Nucleus accumbens (tissue), 56 donors: ENCODE measurements at regions not wholly inside any gene's neighbourhood (a gene's known extent, or its start where the extent isn't known, plus 50 kb on each side); places are given as distances from the start of the nearest gene placed in this dataset.

Experiments
- DNase-seq, 56 donors: peaks; one replicate each; lab custom pipeline; 2025; lab: John Stamatoyannopoulos, UW

GRCh38 chr7:130877991-130878305 lies 143.9 kb upstream of the KLF14 start:
- no peak for DNase-seq

- no peak for DNase-seq
These were observed 144.8 kb upstream of the KLF14 start for GRCh38 chr7:130878785-130879184.

- no peak for DNase-seq
These were observed 145.2 kb upstream of the KLF14 start for GRCh38 chr7:130879191-130879590.

GRCh38 chr7:130880668-130881067 lies 146.7 kb upstream of the KLF14 start:
- no peak for DNase-seq

- peak in 4 of 56 donors; percentile 22 to 57 (median 43) for DNase-seq
These were observed 147.2 kb upstream of the KLF14 start for GRCh38 chr7:130881091-130881798.

- no peak for DNase-seq
These were observed 147.8 kb upstream of the KLF14 start for GRCh38 chr7:130881799-130882141.

- DNase-seq: peak in 1 of 56 donors; percentile 48
These were observed 148.4 kb upstream of the KLF14 start for GRCh38 chr7:130882396-130882795.

GRCh38 chr7:130883928-130884327 lies 149.9 kb upstream of the KLF14 start:
- DNase-seq: no peak

GRCh38 chr7:130884437-130885417 lies 150.7 kb upstream of the KLF14 start:
- DNase-seq: peak in 27 of 56 donors; percentile 21 to 83 (median 44)

GRCh38 chr7:130886438-130887135 lies 152.6 kb upstream of the KLF14 start:
- peak in 3 of 56 donors; percentile 12 to 28 (median 24) for DNase-seq

GRCh38 chr7:130887182-130887956 lies 153.4 kb upstream of the KLF14 start:
- DNase-seq: no peak

GRCh38 chr7:130887957-130888371 lies 154.0 kb upstream of the KLF14 start:
- no peak for DNase-seq

GRCh38 chr7:130888468-130888867 lies 154.5 kb upstream of the KLF14 start:
- DNase-seq: no peak

GRCh38 chr7:130890176-130891020 lies 156.4 kb upstream of the KLF14 start:
- no peak for DNase-seq

- no peak for DNase-seq
These were observed 157.5 kb upstream of the KLF14 start for GRCh38 chr7:130891254-130892094.

GRCh38 chr7:130893441-130893894 lies 159.5 kb upstream of the KLF14 start:
- peak in 14 of 56 donors; percentile 12 to 61 (median 32) for DNase-seq

- peak in 13 of 56 donors; percentile 11 to 66 (median 26) for DNase-seq
These were observed 160.3 kb upstream of the KLF14 start for GRCh38 chr7:130894146-130894908.
